ENCODE measurements at regions not wholly inside any gene's neighbourhood (a gene's known extent, or its start where the extent isn't known, plus 50 kb on each side); places are given as distances from the start of the nearest gene placed in this dataset.
"Not testable (repeated sequence)": the region's sequence is repeated elsewhere in the genome, so short reads cannot be mapped to it uniquely, and the experiment has no call there.

DNA sequence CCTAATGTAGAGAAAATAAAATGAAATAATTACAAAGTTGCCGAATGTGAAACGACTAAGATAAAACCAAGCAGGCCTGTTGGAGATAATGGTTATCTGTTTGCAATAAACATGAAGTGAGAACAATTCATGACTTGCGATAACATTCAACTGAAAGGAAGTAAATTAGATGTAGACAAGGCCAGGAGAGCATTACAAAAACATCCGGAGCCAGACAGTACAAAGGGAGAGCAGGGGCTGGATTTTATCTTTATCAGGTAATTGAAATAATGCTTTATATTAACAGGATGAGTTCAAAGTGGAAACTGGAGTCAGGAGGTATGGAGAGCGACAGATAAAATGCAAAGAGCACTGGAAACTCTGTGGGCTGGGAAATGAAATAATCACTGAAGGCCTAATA, 265.6 kb upstream of the GOT2 start:
- Histone ChIP-seq H3K36me3 (no peaks in the 10 kb centered on the region), H3K27me3 (replicated peaks; ENCODE audit: insufficient read depth) (no peaks in the 10 kb centered on the region), H3K4me1 (replicated peaks) (no peaks in the 10 kb centered on the region), H3K27ac (no peak overlapping the region), H3K4me3 (no peak overlapping the region), H3K9me3 (no peaks in the 10 kb centered on the region)
- intact Hi-C loops (cut with DNase I), result no loop called here
- 48% methylated on average over 5 of the region's 5 CpGs for WGBS
- no peak for DNase-seq (ENCODE audit: low spot score)
- no peak for TF ChIP-seq POLR2AphosphoS5 (IDR thresholded peaks at IDR 0.05)
- TF ChIP-seq POLR2A (IDR thresholded peaks at IDR 0.05), result no peak
- TF ChIP-seq, protein P1, sequence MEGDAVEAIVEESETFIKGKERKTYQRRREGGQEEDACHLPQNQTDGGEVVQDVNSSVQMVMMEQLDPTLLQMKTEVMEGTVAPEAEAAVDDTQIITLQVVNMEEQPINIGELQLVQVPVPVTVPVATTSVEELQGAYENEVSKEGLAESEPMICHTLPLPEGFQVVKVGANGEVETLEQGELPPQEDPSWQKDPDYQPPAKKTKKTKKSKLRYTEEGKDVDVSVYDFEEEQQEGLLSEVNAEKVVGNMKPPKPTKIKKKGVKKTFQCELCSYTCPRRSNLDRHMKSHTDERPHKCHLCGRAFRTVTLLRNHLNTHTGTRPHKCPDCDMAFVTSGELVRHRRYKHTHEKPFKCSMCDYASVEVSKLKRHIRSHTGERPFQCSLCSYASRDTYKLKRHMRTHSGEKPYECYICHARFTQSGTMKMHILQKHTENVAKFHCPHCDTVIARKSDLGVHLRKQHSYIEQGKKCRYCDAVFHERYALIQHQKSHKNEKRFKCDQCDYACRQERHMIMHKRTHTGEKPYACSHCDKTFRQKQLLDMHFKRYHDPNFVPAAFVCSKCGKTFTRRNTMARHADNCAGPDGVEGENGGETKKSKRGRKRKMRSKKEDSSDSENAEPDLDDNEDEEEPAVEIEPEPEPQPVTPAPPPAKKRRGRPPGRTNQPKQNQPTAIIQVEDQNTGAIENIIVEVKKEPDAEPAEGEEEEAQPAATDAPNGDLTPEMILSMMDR (IDR thresholded peaks at IDR 0.05), result no peak

DNA sequence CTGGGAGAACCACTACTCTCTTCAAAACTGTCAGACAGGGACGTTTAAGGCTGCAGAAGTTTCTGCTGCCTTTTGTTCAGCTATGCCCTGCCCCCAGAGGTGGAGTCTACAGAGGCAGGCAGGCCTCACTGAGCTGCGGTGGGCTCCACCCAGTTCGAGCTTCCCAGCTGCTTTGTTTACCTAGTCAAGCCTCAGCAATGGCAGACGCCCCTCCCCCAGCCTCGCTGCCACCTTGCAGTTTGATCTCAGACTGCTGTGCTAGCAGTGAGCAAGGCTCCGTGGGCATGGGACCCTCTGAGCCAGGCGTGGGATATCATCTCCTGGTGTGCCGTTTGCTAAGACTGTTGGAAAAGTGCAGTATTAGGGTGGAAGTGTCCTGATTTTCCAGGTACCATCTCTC, 258.6 kb upstream of the GOT2 start:
- H3K27me3 ChIP-seq (replicated peaks; ENCODE audit: insufficient read depth); DNase-seq (ENCODE audit: low spot score); H3K36me3 ChIP-seq; intact Hi-C loops (cut with DNase I); H3K27ac ChIP-seq; H3K4me1 ChIP-seq (replicated peaks); H3K4me3 ChIP-seq; H3K9me3 ChIP-seq: not testable (repeated sequence)
- 41% methylated on average over 8 of the region's 8 CpGs for WGBS

DNA sequence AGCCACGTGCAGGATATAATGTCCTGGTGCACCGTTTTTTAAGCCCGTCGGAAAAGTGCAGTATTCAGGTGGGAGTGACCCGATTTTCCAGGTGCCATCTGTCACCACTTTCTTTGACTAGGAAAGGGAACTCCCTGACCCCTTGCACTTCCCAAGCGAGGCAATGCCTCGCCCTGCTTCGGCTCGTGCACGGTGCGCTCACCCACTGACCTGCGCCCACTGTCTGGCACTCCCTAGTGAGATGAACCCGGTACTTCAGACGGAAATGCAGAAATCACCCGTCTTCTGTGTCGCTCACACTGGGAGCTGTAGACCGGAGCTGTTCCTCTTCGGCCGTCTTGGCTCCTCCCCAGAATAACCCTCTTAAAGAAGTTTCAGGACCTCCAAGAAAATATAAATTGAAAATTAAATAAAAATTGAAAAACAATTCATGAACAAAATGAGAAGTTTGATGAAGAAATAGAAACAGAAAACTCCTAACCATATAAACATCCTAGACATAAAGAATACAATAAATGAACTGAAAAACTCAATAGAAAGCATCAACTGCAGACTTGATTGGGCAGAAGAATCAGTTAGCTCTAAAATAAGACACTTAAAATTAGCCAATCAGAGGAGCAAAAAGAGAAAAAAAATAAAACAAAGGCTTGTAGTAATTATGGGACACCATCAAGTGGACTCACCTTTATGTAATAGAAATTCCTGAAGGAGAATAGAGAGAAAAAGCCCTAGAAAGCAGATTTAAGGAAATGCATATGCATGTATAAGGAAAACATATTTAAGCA, 249.3 kb upstream of the GOT2 start:
- H3K4me1 ChIP-seq (replicated peaks); H3K27ac ChIP-seq; H3K4me3 ChIP-seq; intact Hi-C loops (cut with DNase I); H3K27me3 ChIP-seq (replicated peaks; ENCODE audit: insufficient read depth); DNase-seq (ENCODE audit: low spot score); H3K9me3 ChIP-seq; H3K36me3 ChIP-seq: not testable (repeated sequence)
- WGBS, result 95% methylated on average over 19 of the region's 19 CpGs

DNA sequence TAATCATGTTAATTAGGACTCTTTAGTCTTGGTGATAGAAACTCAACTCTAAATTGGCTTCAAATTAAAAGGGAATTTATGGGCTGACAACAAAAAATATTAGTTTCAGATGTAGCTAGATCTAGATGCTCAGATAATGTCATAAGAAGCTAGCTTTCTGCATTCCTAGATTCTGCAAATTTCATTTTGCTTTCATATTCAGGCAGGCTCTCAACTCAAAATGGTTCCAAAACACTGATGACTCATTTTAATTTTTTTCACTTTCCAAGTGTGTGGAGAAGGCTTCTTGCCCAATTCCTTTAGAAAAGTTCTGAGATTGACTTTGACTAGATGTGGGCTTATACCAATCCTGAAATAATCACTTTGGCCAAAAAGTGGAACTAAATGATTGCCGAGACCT, 236.7 kb upstream of the GOT2 start:
- Histone ChIP-seq H3K27ac (no peak overlapping the region), H3K4me1 (replicated peaks) (no peaks in the 10 kb centered on the region), H3K36me3 (no peaks in the 10 kb centered on the region), H3K4me3 (no peak overlapping the region), H3K27me3 (replicated peaks; ENCODE audit: insufficient read depth) (no peaks in the 10 kb centered on the region), H3K9me3 (no peaks in the 10 kb centered on the region)
- no peak for TF ChIP-seq POLR2AphosphoS5 (IDR thresholded peaks at IDR 0.05)
- no peak for TF ChIP-seq POLR2A (IDR thresholded peaks at IDR 0.05)
- TF ChIP-seq, protein P1 (IDR thresholded peaks at IDR 0.05), result no peak
- 71% methylated on average over 1 of the region's 1 CpG for whole genome bisulfite sequencing
- intact Hi-C loops (cut with DNase I), result no loop called here
- no peak for DNase-seq (ENCODE audit: low spot score)

DNA sequence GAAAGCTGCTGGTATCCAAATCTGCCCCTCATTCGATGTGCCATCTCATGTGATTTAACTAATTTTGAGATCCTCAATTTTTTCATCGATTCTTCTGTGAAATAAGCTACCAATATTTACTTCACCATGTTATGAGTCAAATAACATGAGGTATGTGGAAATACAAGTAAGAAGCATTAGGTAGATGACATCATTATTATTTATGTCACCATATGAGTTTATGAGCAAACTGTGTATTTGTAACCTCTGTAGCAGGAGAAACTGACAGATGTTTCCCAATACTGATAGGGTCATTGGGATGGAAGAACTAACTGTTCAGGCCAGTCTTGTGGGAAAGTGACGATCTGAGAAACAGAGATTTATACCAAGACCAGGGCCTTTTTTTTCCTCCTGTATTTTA, 229.4 kb upstream of the GOT2 start:
- Histone ChIP-seq H3K27me3 (replicated peaks; ENCODE audit: insufficient read depth) (no peaks in the 10 kb centered on the region), H3K36me3 (no peaks in the 10 kb centered on the region), H3K9me3 (no peaks in the 10 kb centered on the region), H3K27ac (no peak overlapping the region), H3K4me3 (no peak overlapping the region), H3K4me1 (replicated peaks) (no peaks in the 10 kb centered on the region)
- TF ChIP-seq POLR2AphosphoS5 (IDR thresholded peaks at IDR 0.05), result no peak
- no peak for TF ChIP-seq POLR2A (IDR thresholded peaks at IDR 0.05)
- TF ChIP-seq, protein P1 (IDR thresholded peaks at IDR 0.05), result no peak
- 73% methylated on average over 3 of the region's 3 CpGs for WGBS
- intact Hi-C loops (cut with DNase I), result no loop called here
- no peak for DNase-seq (ENCODE audit: low spot score)

DNA sequence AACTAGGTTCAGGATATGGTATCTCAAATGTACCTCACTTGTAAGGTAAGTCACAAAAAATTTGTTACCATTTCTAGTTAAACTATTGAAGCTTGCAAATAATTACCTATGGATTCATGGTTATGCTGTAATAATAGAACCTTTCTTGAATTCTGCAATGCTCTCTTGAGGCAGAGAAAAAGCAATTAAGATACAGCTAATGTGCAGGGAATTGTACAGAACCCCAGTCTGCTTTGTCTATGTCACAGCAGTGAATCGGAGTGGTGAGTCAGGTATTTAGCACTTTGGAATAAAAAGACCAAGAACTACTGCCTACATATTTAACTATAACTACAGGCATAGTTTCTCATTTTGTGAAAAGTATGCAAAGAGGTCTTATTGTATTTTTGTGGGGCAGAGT, 228.7 kb upstream of the GOT2 start:
- intact Hi-C loops (cut with DNase I), result no loop called here
- no peak for DNase-seq (ENCODE audit: low spot score)
- no peak overlapping the region for H3K27ac ChIP-seq

More for the DNA sequence above, 228.7 kb upstream of the GOT2 start:
- Histone ChIP-seq H3K27me3 (replicated peaks; ENCODE audit: insufficient read depth) (no peaks in the 10 kb centered on the region), H3K4me3 (no peak overlapping the region), H3K36me3 (no peaks in the 10 kb centered on the region), H3K9me3 (no peaks in the 10 kb centered on the region), H3K4me1 (replicated peaks) (no peaks in the 10 kb centered on the region)
- 89% methylated on average over 1 of the region's 1 CpG for WGBS
- TF ChIP-seq, protein P1 (IDR thresholded peaks at IDR 0.05), result no peak
- TF ChIP-seq POLR2AphosphoS5 (IDR thresholded peaks at IDR 0.05), result no peak
- no peak for TF ChIP-seq POLR2A (IDR thresholded peaks at IDR 0.05)

Data from prostate gland (tissue), 2 donors.